WTC11 (cell line): ENCODE measurements at regions not wholly inside any gene's neighbourhood (a gene's known extent, or its start where the extent isn't known, plus 50 kb on each side); places are given as distances from the start of the nearest gene placed in this dataset.

Experiments
- AFF4 ChIP-seq: sonication (generic); formaldehyde crosslinking; IDR thresholded peaks from 2 replicates; pipeline ENCODE4 v1.8.1; 2023; ENCODE audit warnings: mild to moderate bottlenecking, missing genetic modification reagents, borderline replicate concordance
- ATF2 ChIP-seq: sonication (generic); formaldehyde crosslinking; IDR thresholded peaks from 2 replicates; pipeline ENCODE4 v1.8.1; 2022; ENCODE audit warnings: low read depth, missing genetic modification reagents, borderline replicate concordance
- CREB1 ChIP-seq: sonication (generic); formaldehyde crosslinking; IDR thresholded peaks from 2 replicates; pipeline ENCODE4 v1.8.0; 2023; ENCODE audit warnings: mild to moderate bottlenecking, missing genetic modification reagents
- CTCF ChIP-seq: fragments of 200-600 bp; IDR thresholded peaks from 2 replicates; pipeline ENCODE4 v1.8.0; 2022; ENCODE audit warnings: antibody characterized with exemption
- E2F4 ChIP-seq: sonication (generic); formaldehyde crosslinking; IDR thresholded peaks from 2 replicates; pipeline ENCODE4 v1.8.1; 2022; ENCODE audit warnings: low read depth, mild to moderate bottlenecking, moderate library complexity, missing genetic modification reagents, borderline replicate concordance
- ELF4 ChIP-seq: sonication (generic); formaldehyde crosslinking; IDR thresholded peaks from 2 replicates; pipeline ENCODE4 v1.8.1; 2022; ENCODE audit warnings: low read depth, mild to moderate bottlenecking, moderate library complexity, missing genetic modification reagents
- FOXJ3 ChIP-seq: sonication (generic); formaldehyde crosslinking; IDR thresholded peaks from 2 replicates; pipeline ENCODE4 v1.9.0; 2021; ENCODE audit warnings: missing genetic modification reagents, mild to moderate bottlenecking, borderline replicate concordance
- KAT7 ChIP-seq: sonication (generic); formaldehyde crosslinking; IDR thresholded peaks from 2 replicates; pipeline ENCODE4 v1.8.1; 2023; ENCODE audit warnings: missing genetic modification reagents, mild to moderate bottlenecking, borderline replicate concordance
- MXD4 ChIP-seq: fragments of 250-450 bp; sonication (Bioruptor Pico); IDR thresholded peaks from 2 replicates; pipeline ENCODE4 v1.8.0; 2021; ENCODE audit warnings: mild to moderate bottlenecking, moderate library complexity, borderline replicate concordance
- SMAD4 ChIP-seq: sonication (generic); formaldehyde crosslinking; IDR thresholded peaks from 2 replicates; pipeline ENCODE4 v1.8.0; 2022; ENCODE audit warnings: mild to moderate bottlenecking, missing genetic modification reagents
- ZBTB21 ChIP-seq: sonication (generic); formaldehyde crosslinking; IDR thresholded peaks from 2 replicates; pipeline ENCODE4 v1.8.1; 2023; ENCODE audit warnings: mild to moderate bottlenecking, missing genetic modification reagents, borderline replicate concordance
- ZNF281 ChIP-seq: sonication (generic); formaldehyde crosslinking; IDR thresholded peaks from 2 replicates; pipeline ENCODE4 v1.8.0; 2023; ENCODE audit warnings: mild to moderate bottlenecking, missing genetic modification reagents
- TF ChIP-seq, protein P1 (sequence below): sonication (generic); formaldehyde crosslinking; IDR thresholded peaks from 2 replicates; pipeline ENCODE4 v1.8.0; 2022; ENCODE audit warnings: mild to moderate bottlenecking, missing genetic modification reagents
- TF ChIP-seq, protein P2 (sequence below): sonication (generic); formaldehyde crosslinking; IDR thresholded peaks from 2 replicates; pipeline ENCODE4 v1.8.0; 2023; ENCODE audit warnings: missing genetic modification reagents, mild to moderate bottlenecking, borderline replicate concordance

- TF ChIP-seq ATF2 (CRISPR knock-in tag): no peak
- TF ChIP-seq ZNF281: no peak
- no peak for TF ChIP-seq CTCF
- TF ChIP-seq FOXJ3 (CRISPR knock-in tag): no peak
- TF ChIP-seq MXD4: no peak
- no peak for TF ChIP-seq CREB1 (CRISPR knock-in tag)
- TF ChIP-seq, protein P1, sequence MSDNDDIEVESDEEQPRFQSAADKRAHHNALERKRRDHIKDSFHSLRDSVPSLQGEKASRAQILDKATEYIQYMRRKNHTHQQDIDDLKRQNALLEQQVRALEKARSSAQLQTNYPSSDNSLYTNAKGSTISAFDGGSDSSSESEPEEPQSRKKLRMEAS (CRISPR knock-in tag): no peak
- TF ChIP-seq SMAD4: no peak
- TF ChIP-seq ZBTB21 (CRISPR knock-in tag): no peak
- TF ChIP-seq ELF4: no peak
- no peak for TF ChIP-seq E2F4
- TF ChIP-seq AFF4: no peak
- TF ChIP-seq, protein P2, sequence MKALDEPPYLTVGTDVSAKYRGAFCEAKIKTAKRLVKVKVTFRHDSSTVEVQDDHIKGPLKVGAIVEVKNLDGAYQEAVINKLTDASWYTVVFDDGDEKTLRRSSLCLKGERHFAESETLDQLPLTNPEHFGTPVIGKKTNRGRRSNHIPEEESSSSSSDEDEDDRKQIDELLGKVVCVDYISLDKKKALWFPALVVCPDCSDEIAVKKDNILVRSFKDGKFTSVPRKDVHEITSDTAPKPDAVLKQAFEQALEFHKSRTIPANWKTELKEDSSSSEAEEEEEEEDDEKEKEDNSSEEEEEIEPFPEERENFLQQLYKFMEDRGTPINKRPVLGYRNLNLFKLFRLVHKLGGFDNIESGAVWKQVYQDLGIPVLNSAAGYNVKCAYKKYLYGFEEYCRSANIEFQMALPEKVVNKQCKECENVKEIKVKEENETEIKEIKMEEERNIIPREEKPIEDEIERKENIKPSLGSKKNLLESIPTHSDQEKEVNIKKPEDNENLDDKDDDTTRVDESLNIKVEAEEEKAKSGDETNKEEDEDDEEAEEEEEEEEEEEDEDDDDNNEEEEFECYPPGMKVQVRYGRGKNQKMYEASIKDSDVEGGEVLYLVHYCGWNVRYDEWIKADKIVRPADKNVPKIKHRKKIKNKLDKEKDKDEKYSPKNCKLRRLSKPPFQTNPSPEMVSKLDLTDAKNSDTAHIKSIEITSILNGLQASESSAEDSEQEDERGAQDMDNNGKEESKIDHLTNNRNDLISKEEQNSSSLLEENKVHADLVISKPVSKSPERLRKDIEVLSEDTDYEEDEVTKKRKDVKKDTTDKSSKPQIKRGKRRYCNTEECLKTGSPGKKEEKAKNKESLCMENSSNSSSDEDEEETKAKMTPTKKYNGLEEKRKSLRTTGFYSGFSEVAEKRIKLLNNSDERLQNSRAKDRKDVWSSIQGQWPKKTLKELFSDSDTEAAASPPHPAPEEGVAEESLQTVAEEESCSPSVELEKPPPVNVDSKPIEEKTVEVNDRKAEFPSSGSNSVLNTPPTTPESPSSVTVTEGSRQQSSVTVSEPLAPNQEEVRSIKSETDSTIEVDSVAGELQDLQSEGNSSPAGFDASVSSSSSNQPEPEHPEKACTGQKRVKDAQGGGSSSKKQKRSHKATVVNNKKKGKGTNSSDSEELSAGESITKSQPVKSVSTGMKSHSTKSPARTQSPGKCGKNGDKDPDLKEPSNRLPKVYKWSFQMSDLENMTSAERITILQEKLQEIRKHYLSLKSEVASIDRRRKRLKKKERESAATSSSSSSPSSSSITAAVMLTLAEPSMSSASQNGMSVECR (CRISPR knock-in tag): no peak
- TF ChIP-seq KAT7 (CRISPR knock-in tag): no peak
Observed at GRCh38 chr12:80033448-80033847, 65.9 kb upstream of the OTOGL start.
